HCT116 (cell line): ENCODE measurements at regions not wholly inside any gene's neighbourhood (a gene's known extent, or its start where the extent isn't known, plus 50 kb on each side); places are given as distances from the start of the nearest gene placed in this dataset.

Experiments used
- ATAC-seq: fragments of 200-7000 bp; cut with Tn5 transposase; 2 replicates; pipeline ENCODE4 v1.9.1; 2020; ENCODE audit warnings: mild to moderate bottlenecking, moderate library complexity
- BruUV-seq: library from RNA; stranded (reverse); fragments of 400-500 nt; replicated peaks from 2 replicates; lab custom pipeline; 2021; lab: Mats Ljungman, UMichigan
- CTCF ChIA-PET: fragments of 300-600 bp; sonication (Branson Sonifier 250); formaldehyde crosslinking; loops from one replicate; lab custom pipeline; 2021; ENCODE audit warnings: antibody characterized with exemption; lab: Charles Lee
- POLR2A ChIA-PET: fragments of 300-600, 350-600 bp; sonication (Branson Sonifier 250); formaldehyde crosslinking; loops from one replicate; lab custom pipeline; 2021; ENCODE audit warnings: antibody characterized with exemption; lab: Charles Lee
- RAD21 ChIA-PET, 2 experiments: fragments of 300-600 bp; sonication (Branson Sonifier 250); formaldehyde crosslinking; loops; one replicate each; lab custom pipeline; 2023; ENCODE audit warnings: low total read pairs in 2 of 2; ENCODE audit not compliant: uncharacterized antibody in 2 of 2, unreplicated experiment in 2 of 2, low non-redundant PET in 1 of 2; lab: Charles Lee
- DNase-seq: peaks from one replicate; pipeline ENCODE4 v3.0.0-alpha.2; 2010; ENCODE audit warnings: low read depth, low spot score
- H2AFZ ChIP-seq: fragments of 200-600 bp; shearing (Covaris generic), sonication (generic); 2 replicates; pipeline ENCODE4 v1.6.1; 2017; ENCODE audit warnings: low read depth, mixed run types, mixed read lengths, antibody characterized with exemption, low read length; ENCODE audit not compliant: poor library complexity, severe bottlenecking
- H3K27ac ChIP-seq: 2 replicates; pipeline ENCODE4 v1.5.1; 2012; ENCODE audit warnings: low read depth, low read length
- H3K27me3 ChIP-seq: fragments of 200-600 bp; sonication (generic); 2 replicates; pipeline ENCODE4 v1.6.1; 2016; ENCODE audit warnings: mixed run types, low read length, mixed read lengths; ENCODE audit not compliant: insufficient read depth
- H3K36me3 ChIP-seq, 2 experiments: fragments of 200-500 bp in 1 of 2; fragments of 200-600 bp in 1 of 2; sonication (Bioruptor generic) in 1 of 2; sonication (generic) in 1 of 2; 2 replicates each; pipeline versions ENCODE4 v1.5.1 to v1.6.1; 2014 to 2016; ENCODE audit warnings: low read length in 2 of 2, inconsistent platforms in 1 of 2, mixed read lengths in 1 of 2, mixed run types in 1 of 2; ENCODE audit not compliant: insufficient read depth in 2 of 2, control insufficient read depth in 1 of 2
- H3K4me1 ChIP-seq, 2 experiments: fragments of 200-600 bp in 1 of 2; sonication (generic) in 1 of 2; 2 replicates each; pipeline versions ENCODE4 v1.5.1 to v1.6.1; 2012 to 2017; ENCODE audit warnings: low read length in 2 of 2, inconsistent platforms in 1 of 2, mild to moderate bottlenecking in 1 of 2, mixed read lengths in 1 of 2, mixed run types in 1 of 2, moderate library complexity in 1 of 2; ENCODE audit not compliant: insufficient read depth in 2 of 2, control insufficient read depth in 1 of 2
- H3K4me2 ChIP-seq: fragments of 200-600 bp; sonication (generic); 2 replicates; pipeline ENCODE4 v1.6.1; 2017; ENCODE audit warnings: mixed run types, low read length, mixed read lengths
- H3K4me3 ChIP-seq, 2 experiments: fragments of 200-600 bp in 1 of 2; sonication (generic) in 1 of 2; replicated peaks in 1 of 2; 2 replicates each; pipeline ENCODE4 v1.5.1; 2011 to 2016; ENCODE audit warnings: low read length in 2 of 2, control low read depth in 1 of 2, low read depth in 1 of 2, mild to moderate bottlenecking in 1 of 2, mixed read lengths in 1 of 2, mixed run types in 1 of 2
- H3K79me2 ChIP-seq: fragments of 200-600 bp; sonication (generic); 2 replicates; pipeline ENCODE4 v1.6.1; 2017; ENCODE audit warnings: mild to moderate bottlenecking, mixed run types, low read length, moderate library complexity, mixed read lengths; ENCODE audit not compliant: insufficient read depth
- H3K9ac ChIP-seq: fragments of 200-600 bp; sonication (generic); 2 replicates; pipeline ENCODE4 v1.6.1; 2016; ENCODE audit warnings: low read length, mixed read lengths
- H3K9me2 ChIP-seq: fragments of 200-600 bp; sonication (generic), shearing (Covaris generic); 2 replicates; pipeline ENCODE4 v1.6.1; 2017; ENCODE audit warnings: mixed run types, mild to moderate bottlenecking, moderate library complexity; ENCODE audit not compliant: insufficient read depth
- H3K9me3 ChIP-seq, 2 experiments: fragments of 200-500 bp in 1 of 2; fragments of 200-600 bp in 1 of 2; sonication (Bioruptor generic) in 1 of 2; sonication (generic) in 1 of 2; 2 replicates each; pipeline ENCODE4 v1.6.1; 2014 to 2017; ENCODE audit warnings: low read length in 2 of 2, mixed read lengths in 2 of 2, inconsistent platforms in 1 of 2, low read depth in 1 of 2, mild to moderate bottlenecking in 1 of 2, mixed run types in 1 of 2, moderate library complexity in 1 of 2; ENCODE audit not compliant: control insufficient read depth in 1 of 2, insufficient read depth in 1 of 2
- H4K20me1 ChIP-seq: fragments of 200-600 bp; sonication (generic), shearing (Covaris generic); 2 replicates; pipeline ENCODE4 v1.6.1; 2017; ENCODE audit warnings: mixed run types, mild to moderate bottlenecking, moderate library complexity; ENCODE audit not compliant: insufficient read depth
- EGR1 ChIP-seq: IDR thresholded peaks from 2 replicates; pipeline ENCODE4 v1.6.1; 2012; ENCODE audit warnings: low read depth
- ELF1 ChIP-seq: IDR thresholded peaks from 2 replicates; pipeline ENCODE4 v1.6.1; 2012; ENCODE audit warnings: low read depth, borderline replicate concordance
- EZH2phosphoT487 ChIP-seq: fragments of 200-600 bp; IDR thresholded peaks from 2 replicates; pipeline ENCODE4 v1.6.1; 2018; ENCODE audit warnings: antibody characterized with exemption, borderline replicate concordance
- POLR2A ChIP-seq: IDR thresholded peaks from 2 replicates; pipeline ENCODE4 v1.7.0; 2011; ENCODE audit warnings: borderline replicate concordance; ENCODE audit not compliant: insufficient read depth, insufficient read length; ENCODE audit errors: extremely low read depth
- POLR2AphosphoS5 ChIP-seq: IDR thresholded peaks from 2 replicates; pipeline ENCODE4 v1.6.1; 2011; ENCODE audit warnings: mild to moderate bottlenecking, low read depth, low read length, moderate library complexity
- TCF7L2 ChIP-seq: IDR thresholded peaks from 2 replicates; pipeline ENCODE4 v1.7.0; 2011; ENCODE audit warnings: borderline replicate concordance, inconsistent platforms; ENCODE audit not compliant: insufficient read depth, insufficient read length; ENCODE audit errors: extremely low read depth
- YY1 ChIP-seq: IDR thresholded peaks from 2 replicates; pipeline ENCODE4 v1.6.1; 2011; ENCODE audit warnings: low read length, low read depth, moderate library complexity, mild to moderate bottlenecking; ENCODE audit not compliant: insufficient replicate concordance; ENCODE audit errors: extremely low read depth
- intact Hi-C: fragments of 100-400 bp; cut with micrococcal nuclease; formaldehyde crosslinking; loops from 2 replicates; pipeline ENCODE4 v1.10.0; 2022

DNA sequence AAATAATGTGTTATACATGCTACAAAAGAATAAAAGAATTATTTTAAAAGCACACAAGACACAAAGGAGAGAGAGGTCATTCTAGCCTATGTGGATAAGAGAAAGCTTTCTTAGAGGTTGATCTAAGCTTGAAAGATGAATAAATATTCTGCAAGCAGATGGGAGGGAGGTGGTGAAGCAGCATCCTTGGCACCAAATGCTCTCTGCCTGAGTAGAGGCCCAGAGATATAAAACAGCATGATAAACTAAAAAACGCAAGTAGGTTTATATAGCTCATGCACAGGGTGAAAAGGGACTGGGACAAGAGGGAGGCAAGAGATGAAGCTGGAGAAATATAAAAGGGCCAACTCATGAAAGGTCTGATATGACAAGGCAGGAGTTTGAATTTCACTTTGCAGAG is 283.2 kb upstream of the POU5F2 start:
- CTCF ChIA-PET, result interaction anchor here (1.2 kb wide), 1 partner anchor 62 kb away, joined by 3 read pairs; no protein-coding TSS in a partner anchor
- no TSS peak for BruUV-seq
- Histone ChIP-seq H3K27ac (no peak overlapping the region), H3K36me3 (no peaks in the 10 kb centered on the region), H3K4me1 (peaks cover 8 to 23% of the 10 kb centered on the region in 2 experiments; a peak in 3 of 4 replicates), H3K27me3 (no peaks in the 10 kb centered on the region), H4K20me1 (no peaks in the 10 kb centered on the region), H3K9ac (no peak overlapping the region), H3K4me3 (no peak overlapping the region), H3K9me3 (no peaks in the 10 kb centered on the region), H3K79me2 (no peaks in the 10 kb centered on the region), H2AFZ (no peak overlapping the region), H3K9me2 (no peaks in the 10 kb centered on the region), H3K4me2 (no peak overlapping the region)
- RAD21 ChIA-PET, result no interaction called here
- no peak for TF ChIP-seq EZH2phosphoT487
- TF ChIP-seq TCF7L2, result no peak
- TF ChIP-seq ELF1, result no peak
- intact Hi-C loops, result no loop called here
- DNase-seq, result no peak
- POLR2A ChIA-PET, result no interaction called here
- no peak for ATAC-seq

- POLR2A ChIA-PET, result no interaction called here
- H2AFZ ChIP-seq, result no peak overlapping the region
- H3K27ac ChIP-seq, result no peak overlapping the region
- no TSS peak for BruUV-seq
- TF ChIP-seq YY1, result no peak
- TF ChIP-seq POLR2AphosphoS5, result no peak
- TF ChIP-seq POLR2A, result no peak
- TF ChIP-seq EZH2phosphoT487, result no peak
- no peak for TF ChIP-seq EGR1
- TF ChIP-seq, all 23 proteins: peak for 0
- Histone ChIP-seq H3K36me3 (no peaks in the 10 kb centered on the region), H3K4me1 (peaks cover 8 to 23% of the 10 kb centered on the region in 2 experiments; a peak in 3 of 4 replicates), H4K20me1 (no peaks in the 10 kb centered on the region), H3K9me2 (no peaks in the 10 kb centered on the region), H3K9me3 (no peaks in the 10 kb centered on the region), H3K9ac (no peak overlapping the region), H3K4me2 (no peak overlapping the region), H3K79me2 (no peaks in the 10 kb centered on the region), H3K27me3 (no peaks in the 10 kb centered on the region), H3K4me3 (no peak overlapping the region)
- ChIA-PET CTCF (no interaction called here), RAD21 (no interaction called here)
- intact Hi-C loops, result no loop called here
- ATAC-seq, result no peak
- DNase-seq, result no peak
Measured at GRCh38 chr5:94024101-94024500, 282.7 kb upstream of the POU5F2 start.
